Thyroid gland (tissue), 4 donors: ENCODE measurements at regions not wholly inside any gene's neighbourhood (a gene's known extent, or its start where the extent isn't known, plus 50 kb on each side); places are given as distances from the start of the nearest gene placed in this dataset.

Source experiments
- DNase-seq, 2 donors: peaks; one replicate each; pipeline ENCODE4 v3.0.0-alpha.2; 2019
- H3K27ac ChIP-seq, 3 donors: fragments of 200-600 bp; sonication (generic); 1 replicate in 2 of 3; 2 replicates in 1 of 3; pipeline ENCODE4 v1.5.1; 2016 to 2019; ENCODE audit warnings: mild to moderate bottlenecking in 1 of 3, moderate library complexity in 1 of 3
- H3K27me3 ChIP-seq: fragments of 200-600 bp; sonication (generic); one replicate; pipeline ENCODE4 v1.5.1; 2019
- H3K36me3 ChIP-seq, 2 donors: fragments of 200-600 bp; sonication (generic); one replicate each; pipeline ENCODE4 v1.5.1; 2016 to 2019
- H3K4me1 ChIP-seq, 2 donors: fragments of 200-600 bp; sonication (generic); one replicate each; pipeline ENCODE4 v1.5.1; 2017 to 2019
- H3K4me3 ChIP-seq, 3 donors: fragments of 200-600 bp; sonication (generic); replicated peaks in 1 of 3; 1 replicate in 2 of 3; 2 replicates in 1 of 3; pipeline ENCODE4 v1.5.1; 2016; ENCODE audit warnings: mild to moderate bottlenecking in 1 of 3
- H3K9me3 ChIP-seq: fragments of 200-600 bp; sonication (generic); one replicate; pipeline ENCODE4 v1.5.1; 2017
- CTCF ChIP-seq, 6 experiments: fragments of 200-600 bp in 3 of 6; fragments of 450-650 bp in 3 of 6; sonication (generic) in 3 of 6; IDR thresholded peaks; one replicate each; pipeline ENCODE4 v1.5.1; 2016 to 2019; ENCODE audit warnings: antibody characterized with exemption in 6 of 6, mild to moderate bottlenecking in 2 of 6, inconsistent platforms in 1 of 6, moderate library complexity in 1 of 6
- POLR2A ChIP-seq, 2 donors: fragments of 450-650 bp; IDR thresholded peaks; one replicate each; pipeline ENCODE4 v1.6.1; 2017; ENCODE audit warnings: antibody characterized with exemption in 2 of 2, mild to moderate bottlenecking in 2 of 2, moderate library complexity in 1 of 2
- WGBS, 2 donors: methylation state at CpG; one replicate each; pipeline ENCODE4 v1.1.5; 2017; 5-methylcytosine and 5-hydroxymethylcytosine counted together
- intact Hi-C: fragments of 100-400 bp; cut with DNase I; formaldehyde crosslinking; loops from one replicate; pipeline ENCODE4 v1.15.1; 2023

DNA sequence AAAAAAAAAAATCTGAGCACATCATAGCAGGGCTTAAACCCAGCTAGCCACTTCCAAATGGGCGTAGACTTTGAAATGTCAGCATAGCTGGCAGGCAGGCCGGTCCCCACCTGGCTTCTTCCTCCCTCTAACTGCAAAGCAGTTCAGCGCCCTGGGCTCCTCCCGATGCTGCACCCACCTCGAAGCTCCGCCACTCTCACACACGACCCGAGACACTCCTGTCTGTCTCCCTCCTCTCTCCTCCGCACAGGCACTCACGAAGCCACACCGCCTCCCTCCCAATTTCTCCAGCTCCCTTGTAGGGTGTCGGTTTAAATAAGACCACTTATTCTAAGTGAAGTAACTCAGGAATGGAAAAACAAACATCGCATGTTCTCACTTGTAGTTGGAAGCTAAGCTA lies 301.3 kb downstream of the NPHP4 start:
- H3K36me3 ChIP-seq: no peaks in the 10 kb centered on the region
- H3K4me1 ChIP-seq: no peaks in the 10 kb centered on the region
- intact Hi-C loops: no loop called here
- no peaks in the 10 kb centered on the region for H3K27me3 ChIP-seq
- no peak overlapping the region for H3K4me3 ChIP-seq
- TF ChIP-seq CTCF (IDR thresholded peaks at IDR 0.05) (no peak), POLR2A (IDR thresholded peaks at IDR 0.05) (no peak)
- 20 to 43% methylated on average over 13 of the region's 13 CpGs for WGBS, 2 donors
- H3K27ac ChIP-seq: no peak overlapping the region
- H3K9me3 ChIP-seq: no peaks in the 10 kb centered on the region
- DNase-seq: no peak

DNA sequence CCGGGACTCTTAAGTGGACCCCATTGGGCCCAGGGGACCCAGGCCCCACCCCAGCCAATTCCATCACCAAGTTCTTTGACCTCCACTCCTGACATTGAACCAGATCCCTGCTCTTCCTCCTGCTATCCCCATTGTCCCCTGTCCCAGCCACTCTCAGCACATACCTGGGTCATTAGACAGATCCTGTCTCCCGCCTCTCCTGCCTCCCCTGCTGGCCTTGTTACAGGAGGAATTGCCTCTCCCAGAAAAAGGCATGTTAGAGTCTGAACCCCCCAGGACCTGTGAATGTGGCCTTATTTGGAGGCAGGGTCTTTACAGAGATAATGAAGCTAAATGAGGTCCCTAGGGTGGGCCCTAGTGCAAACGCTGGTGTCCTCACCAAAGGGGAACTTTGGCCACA lies 301.9 kb downstream of the NPHP4 start:
- H3K36me3 ChIP-seq: no peaks in the 10 kb centered on the region
- intact Hi-C loops: no loop called here
- H3K27me3 ChIP-seq: no peaks in the 10 kb centered on the region
- H3K4me3 ChIP-seq: no peak overlapping the region
- DNase-seq: no peak
- H3K9me3 ChIP-seq: no peaks in the 10 kb centered on the region
- H3K4me1 ChIP-seq: no peaks in the 10 kb centered on the region
- H3K27ac ChIP-seq: no peak overlapping the region
- WGBS, 2 donors: 55 to 62% methylated on average over 3 of the region's 3 CpGs
- TF ChIP-seq POLR2A (IDR thresholded peaks at IDR 0.05): no peak
- no peak for TF ChIP-seq CTCF (IDR thresholded peaks at IDR 0.05)

DNA sequence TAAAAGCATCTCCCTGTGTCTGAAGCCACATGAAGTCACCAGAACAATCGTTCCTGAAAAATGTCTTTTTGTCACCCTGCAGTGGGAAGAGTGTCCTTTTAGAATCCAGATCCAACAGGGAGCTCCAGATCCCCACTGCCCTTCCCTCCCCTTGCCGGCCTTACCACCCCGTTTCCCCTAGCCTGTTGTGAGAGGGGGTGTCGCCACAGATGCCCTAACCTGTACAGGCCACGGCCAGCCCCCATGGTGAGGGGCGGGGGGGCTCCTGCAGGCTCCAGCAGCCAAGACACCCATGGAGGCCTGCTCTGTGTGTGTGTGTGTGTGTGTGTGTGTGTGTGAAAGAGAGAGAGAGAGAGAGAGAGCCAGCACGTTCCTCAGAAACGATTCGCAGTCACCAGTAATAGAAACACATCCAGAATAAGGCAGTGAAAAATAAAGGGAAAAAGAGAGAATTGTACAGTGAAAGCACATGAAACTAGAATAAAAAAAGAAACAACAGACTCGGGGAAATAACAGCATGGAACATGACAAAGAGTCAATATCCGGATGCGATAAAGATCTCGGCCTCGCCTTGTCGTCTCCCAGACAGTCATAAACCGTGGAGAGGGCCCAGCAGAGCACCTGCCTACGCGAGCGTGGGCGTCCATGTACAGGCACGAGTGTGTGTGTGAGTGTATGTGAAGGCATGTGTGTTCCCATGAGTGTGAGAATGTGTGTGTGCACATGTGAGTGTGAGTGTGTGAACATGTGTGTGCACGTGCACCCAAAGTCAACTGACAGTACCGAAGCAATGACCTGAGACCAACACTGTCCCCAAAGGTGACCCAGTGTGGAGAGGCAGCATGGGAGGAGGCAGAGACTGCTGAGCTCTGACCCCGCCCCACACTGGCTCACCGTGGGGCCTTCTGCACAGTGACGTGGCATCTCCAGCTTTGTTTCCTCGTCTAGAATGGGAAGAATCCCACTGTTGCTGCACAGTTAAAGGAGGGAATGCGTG lies 303.8 kb downstream of the NPHP4 start:
- Histone ChIP-seq H3K36me3 (no peaks in the 10 kb centered on the region), H3K27ac (no peak overlapping the region), H3K27me3 (no peaks in the 10 kb centered on the region), H3K4me1 (no peaks in the 10 kb centered on the region), H3K4me3 (no peak overlapping the region), H3K9me3 (no peaks in the 10 kb centered on the region)
- intact Hi-C loops: no loop called here
- no peak for TF ChIP-seq CTCF (IDR thresholded peaks at IDR 0.05)
- no peak for TF ChIP-seq POLR2A (IDR thresholded peaks at IDR 0.05)
- no peak for DNase-seq
- 76 to 80% methylated on average over 28 of the region's 28 CpGs for WGBS, 2 donors

GRCh38 chr1:5686925-5687706 lies 305.1 kb downstream of the NPHP4 start:
- TF ChIP-seq POLR2A (IDR thresholded peaks at IDR 0.05) (no peak), CTCF (IDR thresholded peaks at IDR 0.05) (no peak)
- Histone ChIP-seq H3K27ac (no peak overlapping the region), H3K9me3 (no peaks in the 10 kb centered on the region), H3K4me3 (no peak overlapping the region), H3K4me1 (no peaks in the 10 kb centered on the region), H3K27me3 (no peaks in the 10 kb centered on the region), H3K36me3 (no peaks in the 10 kb centered on the region)
- WGBS, 2 donors: 76% methylated on average over 12 of the region's 12 CpGs
- intact Hi-C loops: no loop called here
- DNase-seq: no peak

- TF ChIP-seq CTCF (IDR thresholded peaks at IDR 0.05) (no peak), POLR2A (IDR thresholded peaks at IDR 0.05) (no peak)
- Histone ChIP-seq H3K27me3 (no peaks in the 10 kb centered on the region), H3K27ac (no peak overlapping the region), H3K36me3 (no peaks in the 10 kb centered on the region), H3K4me1 (no peaks in the 10 kb centered on the region), H3K4me3 (no peak overlapping the region), H3K9me3 (no peaks in the 10 kb centered on the region)
- intact Hi-C loops: no loop called here
- 78 to 92% methylated on average over 1 of the region's 1 CpG for WGBS, 2 donors
- no peak for DNase-seq
Measured at GRCh38 chr1:5686195-5686594, 306.0 kb downstream of the NPHP4 start.
